DMS 273 (cell line): ENCODE measurements at regions not wholly inside any gene's neighbourhood (a gene's known extent, or its start where the extent isn't known, plus 50 kb on each side); places are given as distances from the start of the nearest gene placed in this dataset.

Experiments used
- DNase-seq: peaks from one replicate; lab custom pipeline; 2025; ENCODE audit not compliant: unreplicated experiment; lab: John Stamatoyannopoulos, UW

DNA sequence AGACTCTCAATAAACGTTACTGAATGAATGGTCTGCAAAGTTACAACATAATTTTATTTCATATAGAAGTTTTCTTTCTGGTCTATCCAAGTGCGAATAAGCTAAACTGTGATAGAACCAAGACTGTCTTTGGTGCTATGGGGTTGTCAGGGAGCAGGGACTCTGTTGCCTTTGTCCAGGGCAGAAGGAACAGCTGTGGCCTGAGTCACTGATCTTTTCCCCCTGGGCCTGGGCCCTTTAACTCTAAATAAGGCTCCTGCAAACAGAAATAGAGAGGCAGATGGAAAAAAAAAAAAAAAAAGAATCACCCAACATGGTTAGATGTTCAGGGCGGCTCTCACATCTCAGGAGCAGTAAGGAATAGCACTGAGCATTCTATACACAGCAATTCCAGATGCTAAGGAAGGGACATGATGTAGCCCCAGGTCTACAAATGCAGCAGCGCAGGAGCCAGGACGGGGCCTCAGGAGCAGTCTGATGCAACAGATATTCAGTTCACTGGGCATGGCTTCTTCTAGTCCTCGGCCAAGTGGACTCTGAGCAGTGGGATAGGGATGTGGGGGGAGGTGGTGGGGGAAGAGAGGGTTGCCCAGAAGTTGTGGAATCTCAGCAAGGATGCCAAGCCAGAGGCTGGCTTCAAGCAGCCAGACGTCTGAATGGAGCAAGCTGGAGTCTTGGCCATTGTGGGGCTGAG, 247.1 kb upstream of the SIX2 start:
- peak; percentile 17 for DNase-seq

DNA sequence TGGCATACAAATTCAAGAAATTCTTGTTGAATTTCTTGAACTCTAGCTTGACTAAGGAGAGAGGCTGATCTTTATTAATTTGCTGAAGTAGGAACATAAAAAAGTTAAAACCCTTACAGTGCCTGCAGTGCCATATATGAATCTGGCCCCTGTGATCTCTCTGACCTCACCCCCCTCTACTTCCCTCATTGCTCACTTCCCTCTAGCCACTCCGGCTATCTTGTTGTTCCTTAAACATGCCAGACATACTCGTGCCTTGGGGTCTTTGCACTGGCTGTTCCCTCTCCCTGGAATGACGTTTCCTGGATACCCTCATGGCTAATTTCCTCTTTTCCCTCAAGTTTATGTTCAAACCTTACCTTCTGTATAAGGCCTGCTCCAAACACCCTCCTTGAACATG, 246.3 kb upstream of the SIX2 start:
- no peak for DNase-seq

DNA sequence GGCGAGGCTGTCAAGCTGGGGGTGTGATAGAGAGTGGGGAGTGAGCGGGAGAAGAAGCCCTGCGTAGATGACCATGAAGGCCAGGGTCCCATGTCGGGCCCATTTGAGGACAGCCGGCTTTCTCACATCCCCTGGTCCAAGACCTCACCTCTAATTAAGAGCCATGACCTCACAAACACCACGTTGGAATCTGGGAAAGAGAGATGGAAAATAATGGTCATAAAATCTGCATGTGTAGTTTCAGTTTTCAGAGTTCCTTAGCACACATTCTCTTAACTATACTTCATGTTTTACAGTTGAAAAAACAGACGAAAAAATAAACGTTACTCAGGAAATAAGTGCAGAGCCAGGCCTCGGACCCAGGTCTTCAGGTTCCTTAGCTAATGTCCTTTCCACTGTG, 244.8 kb upstream of the SIX2 start:
- no peak for DNase-seq

DNA sequence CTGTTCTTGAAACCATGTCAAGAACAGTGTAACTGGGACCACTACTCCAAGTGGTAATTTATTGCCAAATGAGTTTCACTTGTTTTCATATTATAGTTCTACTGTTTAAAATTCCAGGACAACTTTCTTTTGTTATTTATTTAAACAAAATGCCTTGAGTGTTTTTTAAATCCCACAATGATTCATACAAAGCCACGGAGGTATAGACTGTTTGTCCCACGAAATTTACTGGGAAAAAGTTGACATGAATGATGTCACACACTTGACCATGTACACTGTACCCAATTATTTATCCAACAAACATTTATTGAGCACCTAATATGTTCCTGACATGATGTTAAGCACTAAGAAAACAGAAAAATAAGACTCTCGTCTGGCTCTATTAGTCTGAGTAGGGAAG, 243.9 kb upstream of the SIX2 start:
- no peak for DNase-seq

DNA sequence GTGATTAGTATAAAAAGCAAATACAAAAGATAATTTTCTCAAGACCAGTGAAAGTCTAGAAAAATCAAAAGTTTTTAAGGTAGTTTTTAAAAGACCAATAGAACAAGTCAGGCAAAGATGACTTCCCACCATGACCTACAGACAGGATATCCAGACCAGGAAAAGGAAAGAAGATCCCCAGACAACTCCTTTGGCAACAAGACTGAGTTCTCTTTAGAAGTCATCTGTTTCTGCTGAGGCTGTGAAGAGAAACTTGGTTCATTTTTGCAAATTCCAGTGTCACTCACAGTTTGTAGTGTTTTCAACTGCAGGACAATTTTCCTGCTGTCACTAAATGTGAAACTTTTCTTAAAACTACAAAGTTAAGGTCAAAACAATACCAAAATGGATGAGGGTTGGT, 240.9 kb upstream of the SIX2 start:
- DNase-seq: no peak

DNA sequence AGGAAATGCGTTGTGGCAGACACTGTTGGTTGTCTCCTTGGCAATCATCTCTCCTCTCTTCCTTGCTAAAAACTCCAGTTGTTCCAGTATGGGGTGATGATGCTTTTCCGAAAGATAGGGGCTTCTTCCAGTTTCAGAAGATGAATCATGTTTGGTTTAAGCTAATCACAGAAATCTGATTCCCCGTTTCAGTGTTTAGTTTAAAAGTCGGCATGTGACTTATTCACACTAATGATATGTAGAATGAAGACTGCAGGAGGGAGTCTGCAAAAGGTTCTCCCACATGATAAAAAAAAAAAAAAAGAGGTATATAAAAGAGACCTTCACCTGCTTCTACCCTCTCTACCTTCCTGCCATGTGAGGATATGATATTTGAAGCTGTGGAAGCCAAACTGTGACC, 239.0 kb upstream of the SIX2 start:
- no peak for DNase-seq

DNA sequence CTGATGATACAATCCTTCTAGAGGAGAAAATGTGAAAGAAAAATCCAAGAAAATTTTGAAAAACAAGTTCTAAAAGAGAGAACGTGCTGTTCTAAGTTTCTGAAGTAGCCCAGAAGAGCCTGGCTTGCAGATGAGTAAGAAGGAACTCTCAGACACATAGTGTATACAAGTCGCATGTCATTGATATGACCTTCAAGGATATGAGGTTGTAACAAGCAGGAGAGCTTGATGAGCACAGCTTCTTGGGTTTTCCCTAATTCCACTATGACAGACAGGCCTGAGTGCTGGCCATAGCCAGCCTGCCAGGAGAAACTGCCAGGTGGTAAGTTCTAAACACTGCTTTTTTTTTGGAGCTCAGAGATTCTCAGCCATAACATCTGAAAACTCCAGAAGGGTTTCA, 235.7 kb upstream of the SIX2 start:
- DNase-seq: peak; percentile 15

DNA sequence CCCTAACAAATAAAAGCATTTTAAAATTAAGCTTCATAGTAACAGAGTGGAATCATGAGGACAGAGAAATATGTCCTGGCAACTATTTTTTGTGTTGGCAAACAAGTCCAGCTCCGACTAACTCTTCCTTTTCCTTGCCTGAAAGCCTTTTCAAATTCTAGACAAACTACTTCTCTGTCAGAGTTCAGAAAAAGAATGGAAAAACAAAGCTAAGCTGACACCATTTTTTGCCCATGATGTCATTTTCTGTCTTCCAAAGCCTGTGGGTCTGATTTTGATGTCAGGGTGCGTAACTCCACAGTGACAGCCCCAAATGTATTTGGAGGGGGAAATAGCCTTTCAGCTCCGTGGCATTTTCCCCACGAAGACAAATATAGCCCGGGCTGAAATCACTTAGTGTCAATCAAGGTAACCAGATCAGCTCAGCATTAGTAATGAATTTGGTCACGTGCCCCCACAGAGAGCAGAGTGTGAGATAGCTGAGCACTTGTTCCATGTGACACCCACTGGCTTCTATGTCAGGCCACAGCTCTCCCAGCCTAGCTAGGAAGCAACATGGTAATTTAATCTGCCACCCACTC, 233.0 kb upstream of the SIX2 start:
- DNase-seq: peak; percentile 65

DNA sequence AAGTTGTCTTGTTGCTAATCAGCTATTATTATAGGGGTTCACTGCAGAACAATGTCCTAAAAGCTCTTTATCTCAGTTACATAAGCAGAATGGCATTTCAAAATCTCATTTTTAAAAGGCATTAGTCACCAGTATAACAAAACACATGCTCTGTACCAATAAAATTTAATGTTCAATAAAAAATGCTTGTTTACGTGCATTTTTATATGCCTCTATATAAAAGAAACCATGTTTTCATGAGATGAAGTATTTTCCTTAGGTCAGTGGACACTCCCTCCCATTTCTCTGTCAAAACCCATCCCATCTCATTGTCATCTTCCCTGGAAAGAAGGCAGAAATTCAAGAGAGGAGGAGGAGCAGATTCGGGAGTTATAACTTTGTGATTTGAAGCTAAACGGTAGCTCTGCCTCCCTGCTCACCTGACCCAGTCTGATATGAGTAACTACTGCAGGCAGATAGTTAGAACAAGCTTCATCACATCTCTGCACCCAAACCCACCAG, 231.9 kb upstream of the SIX2 start:
- no peak for DNase-seq

DNA sequence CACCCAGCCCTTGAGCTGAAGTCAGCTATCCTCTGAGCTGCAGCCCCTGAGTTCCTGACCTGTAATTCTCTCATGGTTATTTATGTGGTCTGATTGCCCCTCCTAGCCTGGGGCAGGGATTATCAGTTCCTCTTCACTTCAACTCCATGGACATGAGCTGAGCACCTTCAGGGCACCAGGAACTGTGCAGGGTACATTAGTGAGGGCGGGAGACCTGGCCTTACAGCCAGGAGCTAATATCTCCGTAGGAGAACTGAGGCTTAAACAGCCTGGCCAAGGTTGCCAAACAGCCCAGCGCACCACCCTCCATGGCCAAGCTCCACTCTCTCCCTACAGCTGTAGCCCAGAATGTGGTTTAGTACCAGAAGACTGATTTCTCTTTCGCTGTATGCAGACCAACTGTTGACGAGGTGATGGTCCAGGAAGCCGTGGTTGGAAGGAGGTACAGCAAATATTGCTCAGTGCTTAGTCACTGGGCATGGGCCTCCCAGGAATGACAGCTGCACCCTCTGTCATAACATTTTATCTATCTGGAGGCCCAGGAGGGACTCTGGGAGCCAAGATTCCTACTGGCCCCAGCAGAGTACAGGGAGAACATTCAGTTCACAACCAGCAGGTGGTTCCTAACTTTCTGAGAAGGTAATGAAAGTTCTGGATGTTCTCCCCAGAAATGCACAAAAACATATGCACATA, 228.7 kb upstream of the SIX2 start:
- peak; percentile 12 for DNase-seq

DNA sequence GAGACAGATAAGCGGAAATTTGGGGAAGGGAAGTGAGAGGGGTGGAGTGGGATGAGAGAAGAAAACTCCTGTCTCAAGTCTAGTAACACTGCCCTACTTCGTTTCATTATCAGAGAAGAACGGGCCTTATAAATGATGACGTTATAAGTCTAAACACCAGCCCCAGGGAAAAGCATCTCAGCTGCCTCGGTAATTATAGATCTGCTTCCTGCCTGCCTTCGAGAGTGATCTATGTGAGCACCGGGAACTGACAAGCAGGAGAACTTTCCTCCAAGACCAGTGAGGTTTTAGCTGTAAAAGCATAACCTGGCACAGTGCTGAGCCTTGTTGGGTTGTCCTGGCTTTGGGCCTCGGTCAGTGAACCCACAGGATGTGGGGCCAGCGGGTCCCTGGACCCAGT, 227.9 kb upstream of the SIX2 start:
- no peak for DNase-seq

DNA sequence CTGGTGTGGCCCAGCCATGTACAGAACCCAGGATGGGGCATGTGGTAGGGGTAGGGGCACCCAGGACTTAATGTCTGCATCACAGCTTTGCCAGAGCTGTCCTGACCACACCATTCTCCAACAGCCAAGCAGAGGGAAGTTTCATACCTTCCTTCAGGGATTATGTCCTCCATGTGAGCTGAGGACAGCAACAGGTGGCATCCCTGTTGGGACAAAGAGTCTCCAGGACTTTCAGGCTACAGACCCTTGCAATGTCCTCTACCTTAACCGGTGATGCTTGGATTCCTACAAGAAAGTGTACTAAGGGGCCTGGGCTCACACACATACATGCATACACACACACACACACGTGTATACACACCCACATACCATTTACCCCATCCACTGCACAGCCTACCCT, 227.0 kb upstream of the SIX2 start:
- DNase-seq: no peak

DNA sequence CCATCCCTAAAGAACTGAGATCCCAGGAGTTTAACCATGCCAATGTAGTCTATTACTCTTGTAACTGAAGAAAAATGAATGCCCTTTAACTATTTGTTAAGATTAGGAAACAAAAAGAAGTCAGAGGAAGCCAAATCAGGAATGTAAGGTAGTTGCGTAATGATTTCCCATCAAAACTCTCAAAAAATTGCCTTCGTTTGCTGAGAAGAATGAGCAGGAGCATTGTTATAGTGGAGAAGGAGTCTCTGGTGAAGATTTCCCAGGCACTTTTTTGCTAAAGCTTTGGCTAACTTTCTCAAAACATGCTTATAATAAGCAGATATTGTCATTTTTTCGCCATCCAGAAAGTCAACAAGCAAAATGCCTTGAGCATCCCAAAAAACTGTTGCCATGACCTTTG, 224.0 kb upstream of the SIX2 start:
- no peak for DNase-seq

DNA sequence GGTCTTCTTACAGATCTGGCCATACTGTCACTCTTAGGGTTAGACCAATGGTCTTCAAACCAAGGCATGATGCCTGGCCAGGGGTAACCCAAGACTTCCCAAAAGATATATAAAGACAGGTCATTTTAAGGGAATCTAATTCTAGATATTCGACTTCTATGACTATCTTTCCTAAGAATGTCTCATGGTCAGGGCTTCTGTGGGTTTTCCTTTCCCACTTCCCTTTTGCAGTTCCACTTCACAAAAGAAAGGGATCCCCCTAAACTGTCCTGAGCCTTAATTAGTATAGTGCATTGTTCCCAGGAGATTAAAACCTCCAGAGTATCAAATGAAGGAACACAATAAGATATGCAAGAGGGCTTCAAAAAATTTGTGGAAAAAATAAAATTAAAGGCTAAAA, 223.6 kb upstream of the SIX2 start:
- no peak for DNase-seq

DNA sequence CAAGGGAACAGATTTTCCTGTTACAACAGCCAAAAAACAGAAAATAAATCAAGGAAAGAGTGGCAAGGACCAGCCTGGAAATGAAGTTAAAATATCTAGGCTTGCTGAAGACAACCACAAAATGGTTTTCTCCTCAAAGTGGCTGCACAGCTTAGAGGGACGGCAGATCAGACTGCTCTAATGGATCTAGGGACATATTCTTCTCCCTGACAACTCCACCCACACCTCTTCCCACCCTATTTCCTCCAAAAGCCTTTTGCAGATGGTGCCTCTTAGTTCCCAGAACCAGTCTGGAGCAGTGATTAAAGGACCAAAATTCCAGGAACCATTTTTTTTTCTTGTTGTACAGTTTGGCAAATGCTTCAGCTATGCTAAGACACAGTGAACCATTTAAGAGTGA, 220.2 kb upstream of the SIX2 start:
- no peak for DNase-seq

DNA sequence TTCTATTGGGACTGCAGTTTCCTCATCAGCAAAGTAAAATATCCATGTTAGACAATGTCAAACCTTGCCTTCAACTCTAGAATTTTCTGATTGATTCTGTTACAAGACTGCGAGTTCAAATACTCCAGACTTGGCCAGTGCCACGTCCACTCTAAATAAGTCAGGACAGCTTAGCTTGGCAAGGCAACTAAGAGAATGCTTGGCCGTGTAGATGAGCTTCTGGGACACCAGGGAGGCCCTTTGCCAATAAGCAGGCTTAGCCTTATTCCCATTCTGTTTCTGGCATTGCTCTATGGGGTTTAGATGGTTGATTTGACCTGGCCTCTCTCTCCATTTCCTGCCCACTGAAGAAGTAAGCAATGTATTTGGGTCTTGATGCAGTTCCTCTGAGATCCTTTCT, 218.1 kb upstream of the SIX2 start:
- no peak for DNase-seq

DNA sequence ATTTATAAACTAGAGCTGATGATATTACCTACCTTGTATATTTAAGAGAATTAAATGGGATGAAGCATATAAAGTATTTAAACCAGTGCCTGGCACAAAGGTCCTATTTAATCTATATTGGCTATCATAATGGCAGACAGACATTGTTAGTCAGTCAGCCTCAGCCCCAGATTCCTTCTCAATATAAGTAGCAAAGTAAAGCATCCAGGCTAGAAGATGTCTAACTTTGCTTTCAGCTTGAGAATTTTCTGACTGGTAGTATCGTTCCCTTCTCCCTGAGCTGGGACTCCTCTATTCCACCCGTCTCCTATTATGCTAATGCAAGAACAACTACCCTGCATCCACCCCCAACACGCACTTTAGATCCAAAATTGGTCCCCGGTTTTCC, 215.7 kb upstream of the SIX2 start:
- DNase-seq: no peak

DNA sequence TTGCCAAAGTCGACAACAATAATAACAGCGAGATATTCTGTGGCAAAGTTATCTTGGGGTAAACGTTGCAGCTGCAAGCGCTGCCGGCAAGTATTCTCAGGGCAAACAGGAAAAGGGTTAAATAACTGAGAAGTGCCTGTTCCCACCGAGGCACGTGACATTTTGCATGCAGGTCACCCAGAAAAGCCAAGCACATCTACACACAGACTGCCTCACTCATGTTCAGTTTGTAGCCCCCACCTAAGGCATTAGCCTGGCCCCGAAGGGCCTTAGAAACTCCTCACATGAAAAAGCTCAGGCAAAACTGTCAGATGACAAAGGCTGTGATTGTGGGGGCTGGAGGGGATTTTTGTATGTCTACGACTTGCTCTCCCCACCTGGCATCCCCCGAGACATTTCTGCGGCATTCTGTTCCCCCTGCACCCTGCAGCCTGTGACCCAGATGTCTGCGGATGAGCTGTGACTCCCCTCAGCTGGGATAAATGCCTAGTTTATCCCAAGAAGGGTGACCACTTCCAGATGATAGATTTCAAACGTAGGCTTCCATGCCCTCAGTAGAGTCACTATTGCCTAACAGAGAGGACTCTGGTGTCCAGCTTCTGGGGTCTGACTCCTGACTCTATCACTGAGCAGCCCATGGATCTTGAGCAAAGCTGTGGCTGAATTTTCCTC, 215.2 kb upstream of the SIX2 start:
- no peak for DNase-seq

DNA sequence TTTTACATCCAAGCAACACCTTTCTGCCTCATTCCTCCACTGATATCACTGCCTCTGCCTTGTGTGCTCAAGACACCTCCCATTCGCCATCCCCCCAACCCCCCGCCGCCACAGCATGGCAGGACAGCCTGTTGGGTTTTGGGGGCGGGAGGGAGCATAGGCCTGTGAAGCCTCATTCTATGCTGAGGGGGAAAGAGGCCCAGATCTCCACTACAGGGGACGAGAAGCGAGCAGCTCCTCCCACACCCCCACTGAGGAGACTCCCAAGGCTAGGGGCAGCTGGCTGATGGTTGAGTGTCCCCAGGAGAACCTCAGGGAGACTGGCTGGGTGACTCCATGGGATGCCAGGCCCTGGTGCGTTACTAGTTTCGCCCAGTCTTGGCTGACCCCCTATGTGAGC, 214.3 kb upstream of the SIX2 start:
- no peak for DNase-seq

DNA sequence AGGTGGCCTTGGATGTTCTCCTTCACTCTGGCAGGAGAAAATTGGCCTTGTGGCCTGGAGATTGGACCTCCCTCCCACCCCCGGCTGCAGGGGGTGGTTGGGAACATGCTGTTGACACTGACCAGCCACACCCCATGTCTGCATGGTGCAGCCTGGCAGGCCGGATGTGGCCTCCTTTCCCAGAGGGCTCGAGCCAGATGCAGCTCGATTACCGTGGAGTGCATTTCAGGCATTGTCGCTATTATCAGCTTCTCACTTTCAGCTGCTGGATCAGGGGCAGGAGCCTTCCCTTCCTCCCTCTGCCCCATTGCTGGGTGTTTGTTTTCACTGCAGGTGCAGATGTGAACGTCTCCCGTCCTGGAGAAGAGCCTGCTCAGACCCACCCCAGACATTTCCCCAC, 211.0 kb upstream of the SIX2 start:
- DNase-seq: no peak

DNA sequence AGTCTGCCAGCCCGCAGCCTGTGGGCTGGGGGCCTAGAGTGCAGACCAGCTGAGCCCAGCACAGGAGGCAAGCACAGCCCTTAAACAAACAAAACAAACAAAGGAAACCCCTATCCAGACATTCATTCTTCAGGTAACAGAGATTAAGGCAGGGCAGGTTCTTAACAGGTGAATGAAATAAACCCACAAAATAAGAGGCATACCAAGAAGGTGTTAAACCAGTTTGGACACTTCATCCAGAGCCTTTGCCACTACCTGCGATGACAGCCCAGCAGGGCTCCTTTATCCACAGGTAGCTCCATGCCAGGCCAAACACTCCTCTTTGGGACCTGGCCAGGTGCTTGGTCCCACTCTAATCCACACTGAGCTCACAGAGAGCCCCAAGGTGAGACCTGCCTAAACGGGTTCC, 209.7 kb upstream of the SIX2 start:
- DNase-seq: no peak

DNA sequence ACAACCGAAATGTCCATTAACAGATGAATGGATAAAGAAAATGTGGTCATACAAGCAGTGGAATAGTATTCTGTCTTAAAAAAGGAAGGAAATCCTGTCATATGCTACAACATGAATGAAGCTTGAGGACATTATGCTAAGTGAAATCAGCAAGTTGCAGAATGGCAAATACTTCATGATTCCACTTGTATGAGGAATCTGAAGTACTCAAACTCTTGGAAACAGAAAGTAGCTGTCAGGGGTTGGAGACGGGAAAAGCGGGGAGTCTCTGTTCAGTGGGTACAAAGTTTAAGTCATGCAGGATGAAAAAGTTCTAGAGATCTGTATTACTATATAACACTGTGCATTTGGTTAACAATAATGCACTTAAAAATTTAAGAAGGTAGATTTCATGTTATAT, 209.0 kb upstream of the SIX2 start:
- DNase-seq: no peak
